H1 (cell line): ENCODE measurements at regions not wholly inside any gene's neighbourhood (a gene's known extent, or its start where the extent isn't known, plus 50 kb on each side); places are given as distances from the start of the nearest gene placed in this dataset.

Source experiments
- CTCF ChIA-PET: fragments of 300-600 bp; sonication (Branson Sonifier 250); formaldehyde crosslinking; loops from one replicate; lab custom pipeline; 2021; ENCODE audit not compliant: partially characterized antibody; lab: Charles Lee
- POLR2A ChIA-PET: fragments of 300-600 bp; sonication (Branson Sonifier 250); formaldehyde crosslinking; loops from one replicate; lab custom pipeline; 2021; ENCODE audit warnings: inconsistent platforms; ENCODE audit not compliant: partially characterized antibody; lab: Charles Lee
- DNase-seq, 2 experiments: peaks; one replicate each; pipeline versions ENCODE4 v3.0.0 to v3.0.0-alpha.2; 2010 to 2022; ENCODE audit warnings: low spot score in 2 of 2, low read depth in 1 of 2, mixed read lengths in 1 of 2
- FAIRE-seq: peaks from 2 replicates; lab custom pipeline; 2011; peaks lifted over from hg19 to GRCh38; lab: Jason Lieb, UNC
- H2AFZ ChIP-seq: 2 replicates; pipeline ENCODE4 v1.8.1; 2012; ENCODE audit warnings: low read length, inconsistent platforms
- H2AK5ac ChIP-seq: 2 replicates; pipeline ENCODE4 v1.6.1; 2013; ENCODE audit warnings: low read depth, low read length
- H2BK120ac ChIP-seq: replicated peaks from 2 replicates; pipeline ENCODE3; 2013; ENCODE audit warnings: low read depth, low read length, inconsistent platforms
- H2BK12ac ChIP-seq: 2 replicates; pipeline ENCODE4 v1.6.1; 2013; ENCODE audit warnings: low read depth, low read length
- H2BK15ac ChIP-seq: 2 replicates; pipeline ENCODE4 v1.6.1; 2013; ENCODE audit warnings: low read length
- H2BK20ac ChIP-seq: 2 replicates; pipeline ENCODE4 v1.6.1; 2013; ENCODE audit warnings: low read length
- H2BK5ac ChIP-seq: 2 replicates; pipeline ENCODE4 v1.6.1; 2013; ENCODE audit warnings: low read depth, low read length
- H3K14ac ChIP-seq: 2 replicates; pipeline ENCODE4 v1.6.1; 2013; ENCODE audit warnings: inconsistent platforms; ENCODE audit not compliant: insufficient read length
- H3K18ac ChIP-seq: 2 replicates; pipeline ENCODE4 v1.6.1; 2013; ENCODE audit warnings: low read length; ENCODE audit errors: extremely low read depth
- H3K23ac ChIP-seq: 2 replicates; pipeline ENCODE4 v1.6.1; 2013; ENCODE audit warnings: inconsistent platforms; ENCODE audit not compliant: insufficient read length
- H3K23me2 ChIP-seq: 2 replicates; pipeline ENCODE4 v1.6.1; 2013; ENCODE audit warnings: low read depth, low read length
- H3K27ac ChIP-seq: 2 replicates; pipeline ENCODE4 v1.6.1; 2011; ENCODE audit warnings: low read depth, low read length, inconsistent platforms
- H3K27me3 ChIP-seq, 4 experiments: replicated peaks in 1 of 4; 1 replicate in 1 of 4; 2 replicates in 3 of 4; pipeline versions ENCODE4 v1.6.1 to v1.8.1; 2011 to 2013; ENCODE audit warnings: low read length in 3 of 4, mild to moderate bottlenecking in 3 of 4, inconsistent platforms in 2 of 4, mixed read lengths in 2 of 4, moderate library complexity in 1 of 4; ENCODE audit not compliant: control insufficient read depth in 3 of 4, insufficient read depth in 3 of 4; ENCODE audit errors: extremely low read depth in 1 of 4
- H3K36me3 ChIP-seq, 4 experiments: 2 replicates each; pipeline versions ENCODE4 v1.6.1 to v1.8.1; 2011 to 2013; ENCODE audit warnings: mild to moderate bottlenecking in 4 of 4, low read length in 3 of 4, moderate library complexity in 2 of 4, control low read depth in 1 of 4, inconsistent platforms in 1 of 4; ENCODE audit not compliant: insufficient read depth in 4 of 4, control insufficient read depth in 2 of 4
- H3K4ac ChIP-seq: replicated peaks from 2 replicates; pipeline ENCODE3; 2013; ENCODE audit warnings: low read length, low read depth, mixed read lengths, inconsistent platforms; ENCODE audit not compliant: insufficient read length
- H3K4me1 ChIP-seq, 4 experiments: replicated peaks in 1 of 4; 1 replicate in 1 of 4; 2 replicates in 3 of 4; pipeline versions ENCODE4 v1.6.1 to v1.8.1; 2011 to 2013; ENCODE audit warnings: low read length in 3 of 4, inconsistent platforms in 2 of 4, mixed read lengths in 1 of 4; ENCODE audit not compliant: insufficient read depth in 4 of 4, control insufficient read depth in 3 of 4
- H3K4me2 ChIP-seq, 2 experiments: 2 replicates each; pipeline versions ENCODE4 v1.6.1 to v1.8.1; 2011 to 2013; ENCODE audit warnings: low read depth in 2 of 2, low read length in 2 of 2, control low read depth in 1 of 2, inconsistent platforms in 1 of 2, mild to moderate bottlenecking in 1 of 2; ENCODE audit not compliant: insufficient read depth in 1 of 2
- H3K4me3 ChIP-seq, 4 experiments: fragments of 200-600, 300-600 bp in 1 of 4; sonication (generic), shearing (Covaris generic), sonication (Bioruptor Twin) in 1 of 4; 2 replicates each; pipeline versions ENCODE4 v1.5.1 to v1.8.1; 2011 to 2016; ENCODE audit warnings: low read length in 4 of 4, low read depth in 3 of 4, control low read depth in 2 of 4, inconsistent platforms in 2 of 4, mild to moderate bottlenecking in 2 of 4, mixed read lengths in 1 of 4, moderate library complexity in 1 of 4; ENCODE audit not compliant: insufficient read depth in 2 of 4; ENCODE audit errors: extremely low read depth in 1 of 4
- H3K56ac ChIP-seq: replicated peaks from 2 replicates; pipeline ENCODE3; 2013; ENCODE audit warnings: low read depth, mild to moderate bottlenecking, mixed read lengths, low read length, inconsistent platforms; ENCODE audit not compliant: insufficient read length
- H3K79me1 ChIP-seq: 2 replicates; pipeline ENCODE4 v1.6.1; 2013; ENCODE audit warnings: low read depth, low read length, control low read depth
- H3K79me2 ChIP-seq, 2 experiments: 2 replicates each; pipeline versions ENCODE4 v1.6.1 to v1.8.1; 2012 to 2013; ENCODE audit warnings: low read length in 2 of 2, mild to moderate bottlenecking in 2 of 2, inconsistent platforms in 1 of 2; ENCODE audit not compliant: insufficient read depth in 2 of 2, control insufficient read depth in 1 of 2
- H3K9ac ChIP-seq, 4 experiments: replicated peaks in 1 of 4; 1 replicate in 1 of 4; 2 replicates in 3 of 4; pipeline versions ENCODE4 v1.6.1 to v1.8.1; 2011 to 2013; ENCODE audit warnings: low read depth in 3 of 4, low read length in 3 of 4, control low read depth in 2 of 4, mild to moderate bottlenecking in 2 of 4, moderate library complexity in 2 of 4, inconsistent platforms in 1 of 4; ENCODE audit errors: extremely low read depth in 1 of 4
- H3K9me3 ChIP-seq, 2 experiments: 2 replicates each; pipeline versions ENCODE4 v1.6.1 to v1.8.1; 2012 to 2013; ENCODE audit warnings: mild to moderate bottlenecking in 2 of 2, moderate library complexity in 2 of 2, control low read depth in 1 of 2, inconsistent platforms in 1 of 2, low read depth in 1 of 2, low read length in 1 of 2, mixed read lengths in 1 of 2; ENCODE audit not compliant: insufficient read depth in 2 of 2
- H4K20me1 ChIP-seq, 2 experiments: replicated peaks in 1 of 2; 2 replicates each; pipeline versions ENCODE3 to v1.8.1; 2011 to 2013; ENCODE audit warnings: inconsistent platforms in 2 of 2, low read length in 2 of 2, mild to moderate bottlenecking in 1 of 2; ENCODE audit not compliant: insufficient read depth in 2 of 2, control insufficient read depth in 1 of 2
- H4K5ac ChIP-seq: 2 replicates; pipeline ENCODE4 v1.6.1; 2013; ENCODE audit warnings: low read length, low read depth, mixed read lengths, inconsistent platforms; ENCODE audit not compliant: insufficient read length
- H4K8ac ChIP-seq: 2 replicates; pipeline ENCODE4 v1.8.0; 2013; ENCODE audit warnings: mild to moderate bottlenecking, moderate library complexity, low read length, inconsistent platforms; ENCODE audit not compliant: insufficient read depth; ENCODE audit errors: extremely low read depth
- H4K91ac ChIP-seq: replicated peaks from 2 replicates; pipeline ENCODE3; 2013; ENCODE audit warnings: low read length, mixed read lengths, inconsistent platforms; ENCODE audit not compliant: insufficient read length
- ATF3 ChIP-seq: IDR thresholded peaks from 2 replicates; pipeline ENCODE4 v1.6.1; 2011; ENCODE audit warnings: low read depth, mild to moderate bottlenecking, low read length; ENCODE audit not compliant: insufficient read depth
- EP300 ChIP-seq, 2 experiments: IDR thresholded peaks; 1 replicate in 1 of 2; 2 replicates in 1 of 2; pipeline ENCODE4 v1.6.1; 2011 to 2012; ENCODE audit warnings: low read depth in 2 of 2, low read length in 2 of 2, mild to moderate bottlenecking in 2 of 2, borderline replicate concordance in 1 of 2, inconsistent platforms in 1 of 2, moderate library complexity in 1 of 2
- RAD21 ChIP-seq, 2 experiments: IDR thresholded peaks in 1 of 2; conservative IDR thresholded peaks in 1 of 2; 2 replicates each; pipeline ENCODE4 v1.6.1; 2011; ENCODE audit warnings: low read depth in 2 of 2, low read length in 2 of 2, improper control_type of control experiment in 1 of 2, inconsistent platforms in 1 of 2, mild to moderate bottlenecking in 1 of 2, moderate library complexity in 1 of 2
- RXRA ChIP-seq: IDR thresholded peaks from 2 replicates; pipeline ENCODE4 v1.6.1; 2011; ENCODE audit warnings: low read depth, mild to moderate bottlenecking, low read length, moderate library complexity; ENCODE audit not compliant: insufficient read depth
- SIN3A ChIP-seq, 2 experiments: IDR thresholded peaks in 1 of 2; conservative IDR thresholded peaks in 1 of 2; 2 replicates each; pipeline ENCODE4 v1.6.1; 2011 to 2012; ENCODE audit warnings: low read length in 2 of 2, improper control_type of control experiment in 1 of 2, low read depth in 1 of 2, mild to moderate bottlenecking in 1 of 2
- SIX5 ChIP-seq: IDR thresholded peaks from 2 replicates; pipeline ENCODE4 v1.6.1; 2011; ENCODE audit warnings: mild to moderate bottlenecking, low read depth, low read length
- TAF1 ChIP-seq: IDR thresholded peaks from 2 replicates; pipeline ENCODE4 v1.6.1; 2011; ENCODE audit warnings: mild to moderate bottlenecking, low read depth, low read length
- WGBS, 2 experiments: shearing (Covaris generic) in 1 of 2; methylation state at CpG; one replicate each; pipeline versions ENCODE4 v1.1.6 to v1.1.7; 2013 to 2015; ENCODE audit warnings: low lambda C conversion rate in 2 of 2, mixed read lengths in 2 of 2, inconsistent platforms in 1 of 2, low coverage in 1 of 2, missing lambda C conversion rate in 1 of 2; ENCODE audit not compliant: insufficient replicate concordance in 2 of 2, insufficient coverage in 1 of 2, insufficient read length in 1 of 2; ENCODE audit errors: extremely low coverage in 1 of 2, missing lambda C conversion rate in 1 of 2; 5-methylcytosine and 5-hydroxymethylcytosine counted together

DNA sequence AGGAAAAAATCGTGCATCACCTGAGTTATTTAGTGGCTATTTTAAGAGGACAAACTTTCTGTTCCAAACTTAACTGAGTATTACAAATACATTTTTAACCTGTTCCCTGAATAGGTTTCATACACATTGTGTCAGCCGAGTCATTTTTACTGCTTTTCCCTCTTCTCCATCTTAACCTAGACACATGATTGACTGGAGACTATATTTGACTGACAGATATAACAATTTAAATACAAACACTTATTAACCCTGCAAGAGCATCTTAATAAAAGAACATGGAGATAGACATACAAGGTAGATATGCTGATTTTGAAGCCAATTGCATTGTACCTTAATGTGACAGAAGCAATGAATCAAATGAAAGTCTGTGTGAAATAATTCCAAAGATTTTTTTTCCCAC lies 810.5 kb upstream of the ARPP21 start:
- 87% methylated on average over 2 of the region's 2 CpGs; no CpG with 5 or more reads in 1 of the 2 experiments for WGBS, 2 experiments
- TF ChIP-seq EP300 (IDR thresholded peaks at IDR 0.05; ENCODE audit: borderline replicate concordance in 1 of 2, low read depth in 2 of 2, low read length in 2 of 2) (no peak), TAF1 (no peak), RXRA (no peak), ATF3 (no peak), SIX5 (no peak), RAD21 (IDR thresholded peaks at IDR 0.05 in 1 of 2, conservative IDR thresholded peaks at IDR 0.05 in 1 of 2; ENCODE audit: low read depth in 2 of 2, low read length in 2 of 2) (no peak), SIN3A (conservative IDR thresholded peaks at IDR 0.05 in 1 of 2, IDR thresholded peaks at IDR 0.05 in 1 of 2; ENCODE audit: low read depth in 1 of 2, low read length in 2 of 2) (no peak)
- no peak overlapping the region for H3K9ac ChIP-seq
- no peak overlapping the region for H3K4ac ChIP-seq
- H2BK20ac ChIP-seq, result no peak overlapping the region
- H2BK5ac ChIP-seq, result no peak overlapping the region
- no peak overlapping the region for H3K18ac ChIP-seq
- no peak overlapping the region for H3K27ac ChIP-seq
- no peak overlapping the region for H3K14ac ChIP-seq
- H3K56ac ChIP-seq, result no peak overlapping the region
- no peaks in the 10 kb centered on the region for H3K36me3 ChIP-seq
- no peak overlapping the region for H2BK12ac ChIP-seq
- H4K91ac ChIP-seq, result no peak overlapping the region
- no peak overlapping the region for H4K5ac ChIP-seq
- H3K4me3 ChIP-seq, result no peak overlapping the region
- H2BK120ac ChIP-seq, result no peak overlapping the region
- no peak for DNase-seq
- no peak overlapping the region for H3K4me2 ChIP-seq
- no peak overlapping the region for H2AFZ ChIP-seq
- H3K23me2 ChIP-seq, result no peaks in the 10 kb centered on the region
- H3K79me1 ChIP-seq, result no peaks in the 10 kb centered on the region
- H3K4me1 ChIP-seq, result no peaks in the 10 kb centered on the region
- FAIRE-seq, result no peak
- no peak overlapping the region for H3K23ac ChIP-seq
- ChIA-PET CTCF (interaction anchor here (1.0 kb wide), 1 partner anchor 10 kb away, joined by 3 read pairs; no protein-coding TSS in a partner anchor), POLR2A (no interaction called here)
- H3K79me2 ChIP-seq, result no peaks in the 10 kb centered on the region
- no peak overlapping the region for H4K8ac ChIP-seq
- no peak overlapping the region for H2AK5ac ChIP-seq
- H2BK15ac ChIP-seq, result no peak overlapping the region
- H4K20me1 ChIP-seq, result no peaks in the 10 kb centered on the region
- H3K27me3 ChIP-seq, result no peaks in the 10 kb centered on the region
- H3K9me3 ChIP-seq, result no peaks in the 10 kb centered on the region
